Loucy (cell line): ENCODE measurements at regions not wholly inside any gene's neighbourhood (a gene's known extent, or its start where the extent isn't known, plus 50 kb on each side); places are given as distances from the start of the nearest gene placed in this dataset.

ENCODE experiments used
- CTCF ChIP-seq: fragments of 200-600 bp; sonication (generic); conservative IDR thresholded peaks from 2 replicates; pipeline ENCODE4 v1.5.1; 2014; ENCODE audit warnings: mild to moderate bottlenecking, antibody characterized with exemption, low read length
- EZH2phosphoT487 ChIP-seq: fragments of 200-600 bp; IDR thresholded peaks from 2 replicates; pipeline ENCODE4 v1.6.1; 2018; ENCODE audit warnings: antibody characterized with exemption, mild to moderate bottlenecking, moderate library complexity, borderline replicate concordance

- TF ChIP-seq EZH2phosphoT487 (no peak), CTCF (no peak)
These were observed 231.8 kb downstream of the PTEN start for GRCh38 chr10:88095223-88095721.
